GM18498 (cell line): ENCODE measurements at regions not wholly inside any gene's neighbourhood (a gene's known extent, or its start where the extent isn't known, plus 50 kb on each side); places are given as distances from the start of the nearest gene placed in this dataset.

Source experiments
- ATAC-seq: cut with Tn5 transposase; IDR thresholded peaks from one replicate; pipeline ENCODE4 v1.9.1; 2021; ENCODE audit warnings: mild to moderate bottlenecking, moderate library complexity; ENCODE audit not compliant: unreplicated experiment

DNA sequence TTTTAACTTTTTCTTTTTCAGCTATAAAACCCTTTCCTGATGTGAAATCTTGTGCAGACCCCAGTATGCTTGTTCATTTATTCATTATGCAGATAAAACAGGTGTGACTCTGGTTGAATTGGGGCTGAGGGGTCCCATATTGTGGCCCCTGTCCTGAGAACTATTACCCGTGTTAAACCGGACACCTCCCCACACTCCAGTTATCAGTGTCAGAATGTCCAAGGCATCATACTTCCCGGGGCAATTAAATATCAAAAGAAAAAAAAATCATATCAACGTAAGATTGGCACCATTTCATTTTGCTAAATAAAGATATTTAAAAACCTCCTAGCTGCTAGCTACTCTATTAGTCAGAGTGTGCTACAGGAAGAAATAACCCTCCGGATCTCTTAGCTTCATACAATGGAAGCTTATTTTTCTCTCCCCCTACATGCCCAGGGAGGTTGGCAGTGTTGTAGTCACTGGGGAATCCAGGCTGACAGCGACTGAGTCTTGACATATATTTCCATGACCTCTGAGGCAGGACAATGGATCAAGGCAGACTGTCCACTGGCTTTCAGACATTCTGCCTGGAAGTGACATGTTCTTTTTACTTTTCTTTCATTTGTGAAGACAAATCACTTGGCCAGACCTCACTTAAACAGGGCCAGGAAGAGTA, 170.0 kb downstream of the SEC61B start:
- no peak for ATAC-seq

DNA sequence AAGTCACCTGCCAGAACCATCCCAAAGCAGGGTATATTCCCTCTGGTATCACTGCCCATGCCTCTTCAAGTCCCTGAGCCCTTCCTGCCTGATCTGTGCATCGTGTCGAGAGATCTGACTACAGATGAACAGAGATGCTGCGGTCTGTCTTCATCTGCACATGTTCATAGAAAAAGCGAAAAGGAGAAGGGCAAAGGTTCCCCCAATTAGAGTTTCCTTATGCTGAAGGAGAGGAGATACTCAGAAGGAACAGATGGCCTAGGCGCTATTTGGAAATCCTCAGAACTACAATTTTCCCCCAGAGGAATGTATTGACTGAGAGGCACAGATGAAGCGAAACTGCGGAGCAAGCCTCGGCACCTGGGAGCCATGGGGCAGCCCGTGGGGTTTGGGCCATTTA, 170.9 kb downstream of the SEC61B start:
- ATAC-seq: no peak

DNA sequence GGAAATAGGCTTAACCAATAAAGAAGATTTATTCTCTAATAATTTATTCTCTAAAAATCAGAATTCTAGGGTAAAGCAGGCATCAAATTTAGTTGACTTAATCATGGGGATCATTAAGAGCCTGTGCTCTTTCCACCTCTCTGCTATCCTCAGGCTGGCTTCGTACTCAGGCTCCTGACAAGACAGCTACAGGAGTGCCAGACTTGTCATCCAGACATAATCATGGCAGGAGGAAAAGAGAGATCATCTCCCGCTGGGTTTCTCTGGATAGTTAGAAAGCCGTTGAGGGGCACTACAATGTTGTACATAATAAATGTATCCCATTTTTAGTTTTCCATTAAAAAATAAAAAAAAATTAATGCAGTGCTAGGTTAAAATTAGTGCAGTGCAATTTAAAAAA, 171.9 kb downstream of the SEC61B start:
- no peak for ATAC-seq

DNA sequence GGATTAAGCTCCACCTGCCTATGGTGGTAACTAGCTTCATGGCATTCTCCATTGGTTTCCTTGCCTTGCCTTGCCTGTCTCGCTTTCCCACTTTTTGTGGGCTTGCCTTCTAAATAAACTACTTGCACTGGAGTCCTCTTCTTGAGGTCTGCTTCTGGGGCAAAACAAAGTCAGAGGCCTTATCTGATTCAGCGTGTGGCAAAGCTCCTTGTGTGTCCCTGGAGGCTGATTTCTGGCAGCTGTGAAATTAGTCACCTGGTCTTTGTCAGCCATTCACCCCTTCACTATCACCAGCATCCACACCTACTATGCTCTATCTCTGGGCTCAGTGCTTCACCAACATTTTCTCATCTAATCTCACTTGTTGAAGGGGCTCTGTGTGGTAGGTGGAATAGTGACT, 176.2 kb downstream of the SEC61B start:
- ATAC-seq: no peak

DNA sequence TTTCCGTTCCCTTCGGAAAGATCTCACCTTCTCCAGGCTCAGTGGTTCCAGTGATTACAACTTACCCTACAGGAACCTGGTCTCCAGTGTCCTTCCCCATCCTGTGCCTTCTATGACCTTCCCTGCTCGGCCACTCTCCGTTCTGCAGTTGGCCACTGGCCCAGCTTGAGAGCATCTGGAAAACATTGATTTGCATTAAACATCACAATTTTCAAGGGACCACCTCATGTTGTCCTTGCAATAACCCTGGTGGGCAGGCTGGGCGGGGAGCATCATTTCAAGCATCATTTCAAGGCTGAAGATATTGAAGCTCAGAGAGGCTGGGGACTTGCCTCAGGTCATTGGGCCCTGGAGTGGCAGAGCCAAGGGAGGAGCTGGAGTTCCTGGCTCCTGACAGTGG, 177.4 kb downstream of the SEC61B start:
- ATAC-seq: no peak

DNA sequence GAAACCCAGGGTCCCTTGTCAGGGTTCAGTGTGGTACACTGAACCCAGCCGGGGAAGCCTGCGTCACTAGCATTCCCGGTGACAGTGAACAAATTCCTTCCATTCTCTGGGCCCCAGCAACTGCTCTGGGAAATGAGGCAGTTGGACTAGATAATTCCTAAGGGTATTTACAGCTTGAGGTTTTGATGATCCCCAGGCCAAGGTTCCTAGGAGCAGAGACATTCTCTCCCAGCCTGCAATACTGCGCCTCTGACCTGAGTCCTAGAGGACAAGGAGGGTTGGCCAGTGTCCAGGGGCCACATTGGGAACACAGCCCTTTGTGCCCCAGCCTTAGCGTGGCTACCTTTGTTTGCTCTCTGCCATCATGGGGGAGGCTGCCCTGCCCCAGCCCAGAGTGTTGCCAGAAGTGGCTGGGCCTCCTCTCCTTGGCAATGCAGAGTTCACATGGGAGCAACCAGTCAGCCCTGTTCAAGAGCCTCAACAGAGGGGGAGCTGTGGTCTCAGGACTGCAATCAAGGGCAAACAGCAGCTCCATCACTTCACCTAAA, 178.2 kb downstream of the SEC61B start:
- ATAC-seq: no peak

DNA sequence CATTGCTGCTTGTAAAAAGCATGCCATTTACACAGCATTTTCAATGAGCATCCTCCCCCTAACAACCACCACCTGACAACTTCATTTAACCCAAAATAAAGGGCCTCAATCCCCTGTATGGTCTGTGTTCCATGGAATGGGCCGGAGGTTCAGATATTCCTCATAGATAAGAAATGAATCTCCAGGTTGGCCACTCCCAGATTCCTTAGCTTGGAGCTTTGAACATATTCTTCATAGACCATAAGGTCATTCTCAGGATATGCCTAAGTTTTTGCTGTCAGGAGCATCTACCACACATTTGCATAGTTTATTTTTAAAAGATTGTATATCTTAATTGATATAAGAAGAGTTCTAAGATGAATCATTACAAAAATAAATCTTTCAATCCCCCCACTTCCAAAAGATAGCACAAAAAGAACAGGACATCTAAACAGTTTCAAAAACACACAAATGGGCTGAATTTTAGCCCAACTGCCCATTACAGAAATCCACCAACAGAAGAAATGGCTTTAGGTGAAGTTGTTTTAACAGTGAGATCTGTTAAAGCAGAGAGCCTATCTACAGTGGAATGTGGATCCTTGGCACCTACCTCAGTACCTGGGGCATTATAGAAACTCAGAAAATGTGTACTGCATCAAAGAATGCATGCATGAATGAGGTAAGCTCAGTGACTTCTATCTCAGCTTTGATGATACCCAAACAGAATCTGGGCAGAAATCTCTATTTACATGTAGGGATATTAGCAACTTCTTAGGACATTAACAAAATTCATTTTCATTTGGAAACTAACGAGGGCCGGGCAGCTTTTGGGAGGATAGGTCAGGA, 179.8 kb downstream of the SEC61B start:
- ATAC-seq: no peak

DNA sequence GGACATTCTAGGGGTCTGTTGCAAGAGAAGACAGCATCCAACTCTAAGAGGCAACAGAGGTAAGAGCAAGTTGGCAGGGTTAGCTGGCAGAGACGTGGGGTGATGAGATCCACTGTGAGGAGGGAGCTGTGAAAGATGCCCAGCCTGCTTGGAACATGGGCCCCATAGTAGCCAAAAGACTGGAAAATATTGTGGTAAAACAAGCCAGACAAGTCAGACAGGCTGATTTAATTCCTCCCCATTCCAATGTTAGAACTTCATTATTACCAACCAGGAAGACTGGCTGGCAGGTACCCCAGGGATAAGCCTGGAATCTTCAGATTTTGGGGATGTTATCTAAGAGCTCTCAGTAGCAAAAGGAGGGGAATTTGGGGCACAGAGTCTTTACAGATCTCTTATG, 181.3 kb downstream of the SEC61B start:
- no peak for ATAC-seq

DNA sequence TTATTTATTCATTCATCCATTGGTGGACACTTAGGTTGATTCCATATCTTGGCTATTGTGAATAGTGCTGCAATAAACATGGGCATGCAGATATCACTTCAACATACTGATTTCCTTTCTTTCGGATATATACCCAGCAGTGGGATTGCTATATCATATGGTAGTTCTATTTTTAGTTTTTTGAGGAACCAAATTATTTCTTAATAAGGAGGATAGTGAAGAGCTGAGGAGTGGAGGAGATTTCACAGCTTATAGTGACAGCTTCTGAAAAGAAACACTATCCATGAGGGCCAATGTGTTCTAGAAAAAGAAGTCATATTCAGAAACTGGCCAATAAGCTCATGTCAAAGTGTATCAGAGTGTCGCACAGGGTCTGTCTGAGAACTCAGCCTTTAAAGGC, 183.3 kb downstream of the SEC61B start:
- no peak for ATAC-seq

DNA sequence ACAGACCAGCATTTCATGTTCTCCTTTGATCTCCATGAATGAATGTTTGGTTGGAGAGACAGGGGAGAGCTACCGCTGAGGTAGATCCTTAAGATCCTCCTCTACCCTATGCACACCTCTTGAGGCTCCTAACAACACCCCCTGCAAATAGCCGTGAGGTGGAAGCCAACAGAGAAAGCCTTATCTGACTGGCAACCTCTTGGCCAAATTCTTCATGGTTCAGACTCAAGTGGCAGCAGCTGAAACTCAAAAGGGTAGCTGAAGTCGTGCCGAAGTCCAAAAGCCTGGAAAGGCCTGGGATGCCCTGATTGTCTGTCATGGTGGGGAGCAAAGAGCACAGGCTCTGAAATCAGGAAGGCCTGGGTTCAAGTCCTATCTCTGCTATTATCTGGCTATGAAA, 184.9 kb downstream of the SEC61B start:
- ATAC-seq: no peak

DNA sequence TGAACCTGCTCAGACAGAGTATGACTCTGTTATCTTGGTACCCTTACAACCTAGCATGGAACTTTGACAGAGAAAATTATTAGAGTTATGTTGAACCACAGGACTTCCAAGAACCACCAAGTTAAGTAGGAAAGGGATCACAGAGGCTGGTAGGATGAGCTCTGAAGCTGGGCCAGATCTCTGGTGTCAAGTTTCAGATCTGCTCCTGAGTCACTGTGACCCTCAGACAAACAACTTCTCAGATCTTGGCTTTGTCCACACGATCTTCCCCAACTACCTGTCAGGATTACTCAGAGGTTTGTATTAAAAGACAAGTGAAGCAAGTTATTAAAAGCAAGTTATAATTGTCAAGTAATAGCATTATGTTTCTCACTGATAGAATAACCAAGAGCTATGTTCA, 189.0 kb downstream of the SEC61B start:
- ATAC-seq: no peak

DNA sequence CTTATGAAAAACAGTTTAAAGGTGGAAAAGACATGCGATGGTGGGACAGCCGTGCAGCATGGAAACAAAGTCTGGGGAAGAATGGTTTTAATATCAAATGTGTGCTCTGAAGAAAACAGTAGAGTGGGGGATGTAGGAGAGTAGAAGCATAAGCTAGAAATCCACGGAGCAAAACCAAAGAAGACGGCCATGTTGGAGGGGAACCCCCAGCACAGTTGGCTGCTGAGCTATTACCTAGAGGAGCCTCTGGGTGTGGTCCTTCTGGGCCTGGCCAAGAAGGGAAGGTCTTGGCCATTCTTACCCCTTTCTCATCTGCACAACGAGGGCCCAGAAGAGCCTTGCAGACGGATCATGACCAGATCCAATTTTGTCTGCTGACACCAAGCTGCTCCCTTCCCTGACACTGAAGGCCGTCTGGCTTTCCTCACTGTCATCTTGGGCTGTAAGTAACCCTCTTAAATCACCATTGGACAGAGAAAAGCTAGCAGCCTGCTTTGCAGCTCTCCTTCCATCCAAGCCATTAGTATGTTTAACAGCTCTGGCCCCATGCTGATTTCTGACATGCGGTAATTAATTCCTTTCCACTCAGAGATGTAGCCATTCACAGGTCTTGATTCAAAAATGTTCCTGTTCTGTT, 189.5 kb downstream of the SEC61B start:
- no peak for ATAC-seq

DNA sequence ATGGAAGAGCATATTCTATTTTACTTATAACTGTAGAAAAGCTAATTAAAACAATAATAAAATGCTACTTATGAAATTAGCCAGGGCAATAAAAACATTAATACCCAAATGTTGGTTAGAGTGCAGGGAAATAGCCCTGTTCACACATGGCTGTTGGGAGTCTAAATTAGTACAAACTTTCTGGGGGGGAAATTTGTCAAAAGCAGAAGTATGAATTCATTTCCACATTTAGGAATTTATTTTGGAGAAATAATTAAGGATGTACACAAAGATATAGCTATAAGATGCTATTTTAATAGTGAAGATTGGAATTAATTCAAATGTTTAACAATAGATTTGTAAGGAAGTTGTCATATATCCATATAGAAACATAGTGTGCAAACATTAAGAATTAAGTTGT, 190.5 kb downstream of the SEC61B start:
- ATAC-seq: no peak

DNA sequence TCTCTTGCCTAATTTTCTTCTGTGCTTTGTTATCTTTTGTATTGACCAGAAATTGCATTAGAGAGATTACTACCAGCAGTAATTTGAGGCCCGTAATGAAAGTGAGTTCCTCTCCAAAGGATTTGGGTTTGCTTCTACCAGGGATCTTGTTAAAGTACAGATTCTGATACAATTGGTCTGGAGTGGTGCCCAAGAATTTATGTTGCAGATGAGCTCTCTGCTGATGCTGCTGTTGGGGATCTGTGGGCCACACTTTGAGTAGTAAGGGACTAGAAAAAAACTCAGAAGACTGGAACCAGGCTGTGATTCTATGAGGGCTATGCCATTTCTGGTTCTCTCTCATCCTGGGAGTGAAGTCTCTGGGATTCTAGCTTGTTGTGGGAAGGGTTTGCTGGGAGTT, 192.2 kb downstream of the SEC61B start:
- no peak for ATAC-seq

DNA sequence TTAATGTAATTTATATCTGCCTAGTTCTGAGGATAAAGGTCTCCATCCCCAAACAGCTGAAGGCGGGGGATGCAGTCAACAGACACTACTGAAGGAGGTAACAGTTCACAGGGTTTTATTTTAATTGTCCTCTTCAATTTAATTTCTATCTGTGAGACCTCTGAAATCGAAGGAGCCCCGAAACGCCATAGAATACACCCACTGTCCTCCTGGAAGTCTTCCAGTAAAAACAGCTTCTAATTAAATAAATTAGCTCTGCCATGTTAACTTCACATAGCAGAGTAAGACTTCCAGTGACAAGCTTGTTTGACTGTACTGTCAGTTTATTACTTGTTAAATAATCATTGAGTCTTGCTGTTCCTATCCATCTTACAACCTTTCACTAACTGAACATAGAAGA, 193.5 kb downstream of the SEC61B start:
- no peak for ATAC-seq

DNA sequence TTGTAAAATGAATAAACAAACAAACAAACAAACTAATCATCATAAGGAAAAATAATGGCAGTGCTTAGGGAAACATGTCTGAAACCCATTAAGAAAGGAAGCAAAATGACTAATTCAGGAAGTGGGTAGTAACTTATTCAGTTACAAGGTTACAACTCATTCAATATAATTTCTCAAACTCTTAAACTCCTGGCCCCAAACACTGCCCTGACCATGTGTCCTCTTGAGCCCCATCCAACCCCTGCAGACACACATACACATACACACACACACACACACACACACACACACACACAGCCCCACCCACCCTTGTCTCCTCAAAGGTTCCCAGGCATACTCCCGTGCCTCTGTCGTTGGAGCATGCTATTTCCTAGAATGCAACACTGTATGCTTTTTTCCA, 193.9 kb downstream of the SEC61B start:
- no peak for ATAC-seq

DNA sequence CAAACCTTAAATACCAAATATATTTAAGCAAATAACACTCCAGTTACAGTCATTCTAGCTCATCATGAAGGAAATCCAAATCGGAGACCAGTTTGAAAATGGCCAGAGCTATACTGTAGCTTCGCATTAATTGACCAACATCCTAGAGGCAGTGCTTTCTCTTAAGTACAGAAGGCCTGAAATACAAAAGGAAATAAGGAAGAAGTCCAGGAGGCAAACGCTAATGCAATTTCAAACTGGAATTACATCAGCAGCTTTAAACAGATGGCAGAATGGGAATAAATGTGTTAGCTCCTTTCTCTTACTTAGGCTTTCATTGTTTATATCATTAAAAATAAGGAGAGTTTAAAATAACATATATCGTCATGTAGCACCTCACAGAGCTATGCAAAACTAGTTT, 197.0 kb downstream of the SEC61B start:
- ATAC-seq: no peak

DNA sequence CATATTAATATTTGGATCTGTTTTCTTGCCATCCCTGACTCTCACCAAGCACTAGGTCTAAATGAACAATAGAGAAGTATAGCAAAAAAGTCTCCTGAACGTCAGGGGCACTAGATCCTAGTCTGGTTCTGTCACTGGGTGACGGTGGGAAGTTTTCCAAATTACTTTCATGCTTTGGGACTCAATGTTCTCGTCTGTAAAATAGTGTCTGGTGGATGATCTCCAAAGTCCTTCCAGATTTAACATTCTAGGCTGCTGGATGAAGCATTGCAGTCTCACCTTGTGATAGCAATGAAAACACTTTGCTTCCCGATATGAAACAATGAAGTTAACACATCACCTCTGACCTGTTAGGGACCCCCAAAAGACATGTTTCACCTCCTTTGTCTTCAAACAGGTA, 199.3 kb downstream of the SEC61B start:
- no peak for ATAC-seq

DNA sequence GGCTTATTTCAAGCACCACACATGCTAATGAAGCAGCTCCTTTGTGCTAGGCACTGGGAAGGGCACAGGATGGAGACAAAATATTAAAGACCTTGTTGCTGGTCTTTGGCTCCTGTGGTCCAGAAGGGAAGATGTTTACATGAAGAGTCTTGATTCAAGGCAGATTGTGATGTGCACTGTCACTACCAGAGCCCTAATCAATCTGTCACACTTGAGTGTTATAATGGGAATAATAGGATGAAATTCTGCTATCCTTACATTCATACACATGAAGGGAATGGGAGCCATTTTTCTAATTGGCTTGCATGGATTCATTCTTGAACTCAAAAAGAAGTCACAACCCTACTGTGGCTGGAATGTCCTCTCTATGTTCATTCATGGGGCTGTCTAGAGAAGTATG, 203.0 kb downstream of the SEC61B start:
- ATAC-seq: no peak

DNA sequence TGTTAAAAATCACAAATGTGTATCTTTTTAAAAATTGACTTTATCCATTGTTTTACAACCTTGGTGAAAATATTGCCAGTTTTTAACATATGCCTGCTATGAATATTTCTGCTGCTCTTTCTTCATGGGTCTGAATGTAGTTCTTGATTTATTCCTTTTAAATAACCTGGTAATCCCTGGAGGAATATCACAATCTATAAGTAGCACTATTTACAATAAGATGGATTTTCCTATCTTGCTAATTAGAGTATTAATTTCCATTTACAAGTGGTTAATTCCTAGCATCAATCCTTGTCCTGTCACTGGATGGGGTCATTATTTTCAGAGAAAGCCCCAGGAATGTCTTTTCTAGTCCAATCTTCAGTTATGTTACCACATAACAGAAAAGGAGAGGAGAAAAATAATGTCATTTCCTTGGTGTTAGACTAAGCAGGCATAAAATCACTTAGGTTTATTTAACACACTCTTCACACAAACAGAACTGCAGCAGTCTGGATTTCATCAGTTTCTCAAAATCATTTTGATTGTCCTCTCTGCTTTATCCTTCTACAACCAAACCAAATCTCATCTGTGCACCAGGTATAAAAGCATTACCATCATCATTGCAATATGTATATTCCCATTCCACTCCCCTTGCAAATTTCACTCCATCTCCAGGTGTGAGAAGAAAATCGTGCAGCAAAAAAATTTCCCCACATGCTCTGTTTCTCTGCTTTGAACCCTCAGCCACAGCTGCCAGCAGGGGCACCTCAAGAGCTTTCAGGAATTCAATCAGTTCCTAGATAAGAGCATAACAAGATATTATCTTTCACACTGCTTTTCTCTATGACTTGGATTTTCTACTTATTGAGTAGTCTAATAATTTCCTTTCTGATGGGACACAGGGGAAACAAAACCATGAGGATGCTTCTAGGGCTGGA, 204.1 kb downstream of the SEC61B start:
- no peak for ATAC-seq

DNA sequence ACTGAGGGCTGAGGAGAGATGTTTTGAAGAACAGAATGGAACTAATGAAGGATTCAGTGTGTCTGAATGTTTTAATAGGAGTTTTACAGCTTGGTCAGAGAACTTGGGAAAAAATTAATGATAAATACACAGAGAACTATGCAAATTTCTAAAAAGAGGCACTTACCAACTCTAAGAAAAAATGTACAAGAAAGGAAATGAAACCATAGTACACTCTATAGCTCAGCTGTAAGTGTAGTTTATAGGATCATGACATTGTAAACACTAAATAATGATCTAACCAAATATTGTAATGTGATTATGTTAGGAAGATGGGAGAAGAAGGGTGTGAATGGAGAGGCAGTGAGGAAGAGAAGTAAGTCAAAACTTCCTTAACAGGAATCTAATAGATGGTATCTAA, 205.2 kb downstream of the SEC61B start:
- no peak for ATAC-seq
